ENCODE measurements at regions not wholly inside any gene's neighbourhood (a gene's known extent, or its start where the extent isn't known, plus 50 kb on each side); places are given as distances from the start of the nearest gene placed in this dataset.

DNA sequence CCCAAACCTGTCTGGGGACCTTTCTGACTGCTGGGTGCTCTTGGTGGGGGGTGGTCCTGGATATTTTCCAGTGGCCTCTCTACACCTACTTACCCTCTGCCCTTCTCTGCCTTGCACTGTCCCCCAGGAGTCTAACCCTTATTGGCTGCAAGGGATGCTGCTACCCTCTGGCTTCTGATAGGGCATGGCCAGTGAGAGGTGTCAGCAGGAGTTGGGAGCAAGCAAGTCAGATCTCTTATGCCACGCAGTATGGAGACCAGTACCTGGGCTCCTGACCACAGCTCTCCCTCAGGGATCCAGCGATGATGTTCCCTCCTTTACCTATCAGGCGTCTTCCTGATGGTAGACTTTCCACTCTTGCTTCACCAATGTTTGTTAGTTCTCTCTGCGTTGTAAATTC lies 373.7 kb downstream of the SOCS6 start:
- TF ChIP-seq CEBPB (IDR thresholded peaks at IDR 0.05): no peak
- TF ChIP-seq TAF1 (IDR thresholded peaks at IDR 0.05; ENCODE audit: low read depth): no peak
- no peak for TF ChIP-seq TEAD4 (IDR thresholded peaks at IDR 0.05)
- TF ChIP-seq YY1 (IDR thresholded peaks at IDR 0.05; ENCODE audit: low read depth): no peak

GRCh38 chr18:70659036-70659925 lies 370.4 kb downstream of the SOCS6 start:
- TF ChIP-seq EP300 (IDR thresholded peaks at IDR 0.05; ENCODE audit: borderline replicate concordance): no peak
- no peak for TF ChIP-seq NFIC (IDR thresholded peaks at IDR 0.05)
- TF ChIP-seq YY1 (IDR thresholded peaks at IDR 0.05; ENCODE audit: low read depth): no peak
- no peak for TF ChIP-seq ZBTB7A (IDR thresholded peaks at IDR 0.05; ENCODE audit: low read depth)
- TF ChIP-seq, protein P1, sequence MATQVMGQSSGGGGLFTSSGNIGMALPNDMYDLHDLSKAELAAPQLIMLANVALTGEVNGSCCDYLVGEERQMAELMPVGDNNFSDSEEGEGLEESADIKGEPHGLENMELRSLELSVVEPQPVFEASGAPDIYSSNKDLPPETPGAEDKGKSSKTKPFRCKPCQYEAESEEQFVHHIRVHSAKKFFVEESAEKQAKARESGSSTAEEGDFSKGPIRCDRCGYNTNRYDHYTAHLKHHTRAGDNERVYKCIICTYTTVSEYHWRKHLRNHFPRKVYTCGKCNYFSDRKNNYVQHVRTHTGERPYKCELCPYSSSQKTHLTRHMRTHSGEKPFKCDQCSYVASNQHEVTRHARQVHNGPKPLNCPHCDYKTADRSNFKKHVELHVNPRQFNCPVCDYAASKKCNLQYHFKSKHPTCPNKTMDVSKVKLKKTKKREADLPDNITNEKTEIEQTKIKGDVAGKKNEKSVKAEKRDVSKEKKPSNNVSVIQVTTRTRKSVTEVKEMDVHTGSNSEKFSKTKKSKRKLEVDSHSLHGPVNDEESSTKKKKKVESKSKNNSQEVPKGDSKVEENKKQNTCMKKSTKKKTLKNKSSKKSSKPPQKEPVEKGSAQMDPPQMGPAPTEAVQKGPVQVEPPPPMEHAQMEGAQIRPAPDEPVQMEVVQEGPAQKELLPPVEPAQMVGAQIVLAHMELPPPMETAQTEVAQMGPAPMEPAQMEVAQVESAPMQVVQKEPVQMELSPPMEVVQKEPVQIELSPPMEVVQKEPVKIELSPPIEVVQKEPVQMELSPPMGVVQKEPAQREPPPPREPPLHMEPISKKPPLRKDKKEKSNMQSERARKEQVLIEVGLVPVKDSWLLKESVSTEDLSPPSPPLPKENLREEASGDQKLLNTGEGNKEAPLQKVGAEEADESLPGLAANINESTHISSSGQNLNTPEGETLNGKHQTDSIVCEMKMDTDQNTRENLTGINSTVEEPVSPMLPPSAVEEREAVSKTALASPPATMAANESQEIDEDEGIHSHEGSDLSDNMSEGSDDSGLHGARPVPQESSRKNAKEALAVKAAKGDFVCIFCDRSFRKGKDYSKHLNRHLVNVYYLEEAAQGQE (IDR thresholded peaks at IDR 0.05; ENCODE audit: low read depth): no peak
- TF ChIP-seq CEBPB (IDR thresholded peaks at IDR 0.05): no peak

DNA sequence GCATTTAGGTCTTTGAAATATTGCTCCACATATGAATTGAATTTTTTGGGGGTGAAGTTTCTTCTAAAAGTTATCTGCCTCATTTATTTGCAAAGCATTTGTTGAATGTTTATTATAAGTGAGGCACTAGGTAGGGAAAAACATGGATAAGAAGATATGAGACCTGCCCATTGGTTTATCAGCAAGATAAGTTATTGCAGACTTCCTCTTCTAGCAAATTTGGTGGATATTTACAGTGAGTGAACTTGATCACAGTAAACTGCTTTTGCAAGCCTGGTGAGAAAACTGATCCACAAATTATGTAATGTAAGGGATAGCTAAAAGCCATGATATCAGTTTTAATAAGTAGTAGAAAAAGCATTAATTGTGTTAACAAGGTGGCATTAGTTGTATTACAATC lies 364.8 kb downstream of the SOCS6 start:
- TF ChIP-seq RAD21 (IDR thresholded peaks at IDR 0.05; ENCODE audit: low read depth) (no peak), ZBTB7A (IDR thresholded peaks at IDR 0.05; ENCODE audit: low read depth) (no peak), TCF12 (IDR thresholded peaks at IDR 0.05; ENCODE audit: low read depth) (no peak), NFIC (IDR thresholded peaks at IDR 0.05) (no peak), CEBPB (IDR thresholded peaks at IDR 0.05) (no peak), TAF1 (IDR thresholded peaks at IDR 0.05; ENCODE audit: low read depth) (no peak)
- TF ChIP-seq, protein P1 (IDR thresholded peaks at IDR 0.05; ENCODE audit: low read depth): no peak

DNA sequence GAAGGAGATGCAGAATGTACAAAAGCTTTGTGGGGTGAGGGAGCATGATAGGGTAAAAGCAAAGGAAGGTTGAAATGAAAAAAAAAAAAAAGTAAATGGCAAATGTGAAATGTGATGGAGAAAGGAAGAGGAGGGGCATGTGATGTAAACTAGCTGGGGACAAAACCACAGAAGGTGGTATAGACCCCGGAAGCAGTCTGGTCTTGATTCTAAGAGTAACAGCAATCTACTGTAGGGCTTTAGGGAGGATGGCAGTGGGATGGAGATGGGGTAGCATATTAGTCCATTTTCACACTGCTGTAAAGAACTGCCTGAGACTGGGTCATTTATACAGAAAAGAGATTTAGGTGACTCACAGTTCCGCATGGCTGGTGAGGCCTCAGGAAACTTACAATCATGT lies 362.0 kb downstream of the SOCS6 start:
- TF ChIP-seq, protein P2, sequence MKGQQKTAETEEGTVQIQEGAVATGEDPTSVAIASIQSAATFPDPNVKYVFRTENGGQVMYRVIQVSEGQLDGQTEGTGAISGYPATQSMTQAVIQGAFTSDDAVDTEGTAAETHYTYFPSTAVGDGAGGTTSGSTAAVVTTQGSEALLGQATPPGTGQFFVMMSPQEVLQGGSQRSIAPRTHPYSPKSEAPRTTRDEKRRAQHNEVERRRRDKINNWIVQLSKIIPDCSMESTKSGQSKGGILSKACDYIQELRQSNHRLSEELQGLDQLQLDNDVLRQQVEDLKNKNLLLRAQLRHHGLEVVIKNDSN (IDR thresholded peaks at IDR 0.05): no peak
- no peak for TF ChIP-seq CEBPB (IDR thresholded peaks at IDR 0.05)
- TF ChIP-seq EGR1 (IDR thresholded peaks at IDR 0.05): no peak
- TF ChIP-seq TCF12 (IDR thresholded peaks at IDR 0.05; ENCODE audit: low read depth): no peak
- TF ChIP-seq TEAD4 (IDR thresholded peaks at IDR 0.05): no peak
- TF ChIP-seq RAD21 (IDR thresholded peaks at IDR 0.05; ENCODE audit: low read depth): no peak
- TF ChIP-seq TAF1 (IDR thresholded peaks at IDR 0.05; ENCODE audit: low read depth): no peak
- no peak for TF ChIP-seq CREB1 (IDR thresholded peaks at IDR 0.05; ENCODE audit: low read depth)
- no peak for TF ChIP-seq FOXM1 (IDR thresholded peaks at IDR 0.05; ENCODE audit: borderline replicate concordance, low read depth)
- TF ChIP-seq NFIC (IDR thresholded peaks at IDR 0.05): no peak
- no peak for TF ChIP-seq EP300 (IDR thresholded peaks at IDR 0.05; ENCODE audit: borderline replicate concordance)
- TF ChIP-seq, protein P3, sequence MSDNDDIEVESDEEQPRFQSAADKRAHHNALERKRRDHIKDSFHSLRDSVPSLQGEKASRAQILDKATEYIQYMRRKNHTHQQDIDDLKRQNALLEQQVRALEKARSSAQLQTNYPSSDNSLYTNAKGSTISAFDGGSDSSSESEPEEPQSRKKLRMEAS (IDR thresholded peaks at IDR 0.05): no peak
- no peak for TF ChIP-seq ZBTB7A (IDR thresholded peaks at IDR 0.05; ENCODE audit: low read depth)
- TF ChIP-seq, protein P1 (IDR thresholded peaks at IDR 0.05; ENCODE audit: low read depth): no peak
- no peak for TF ChIP-seq YY1 (IDR thresholded peaks at IDR 0.05; ENCODE audit: low read depth)

GRCh38 chr18:70649683-70650082 lies 360.8 kb downstream of the SOCS6 start:
- TF ChIP-seq TCF12 (IDR thresholded peaks at IDR 0.05; ENCODE audit: low read depth) (no peak), NFIC (IDR thresholded peaks at IDR 0.05) (0 out of 2 replicates have a peak, but pooled peaks have one; percentile 14)

Data from Ishikawa (cell line).